ENCODE measurements at regions not wholly inside any gene's neighbourhood (a gene's known extent, or its start where the extent isn't known, plus 50 kb on each side); places are given as distances from the start of the nearest gene placed in this dataset.
"Not testable (repeated sequence)": the region's sequence is repeated elsewhere in the genome, so short reads cannot be mapped to it uniquely, and the experiment has no call there.

GRCh38 chr3:164417955-164418354, 660.3 kb downstream of the SI start:
- DNase-seq (ENCODE audit: low read depth): no peak
- H3K4me3 ChIP-seq (ENCODE audit: low read depth, low read length): no peak overlapping the region
- TF ChIP-seq CTCF (IDR thresholded peaks at IDR 0.05; ENCODE audit: insufficient read depth, low read depth, low read length): no peak

GRCh38 chr3:164416491-164417222, 661.6 kb downstream of the SI start:
- no peak overlapping the region for H3K4me3 ChIP-seq (ENCODE audit: low read depth, low read length)
- DNase-seq (ENCODE audit: low read depth): no peak
- TF ChIP-seq CTCF (IDR thresholded peaks at IDR 0.05; ENCODE audit: insufficient read depth, low read depth, low read length): no peak

- no peak for TF ChIP-seq CTCF (IDR thresholded peaks at IDR 0.05; ENCODE audit: insufficient read depth, low read depth, low read length)
- H3K4me3 ChIP-seq (ENCODE audit: low read depth, low read length): no peak overlapping the region
- DNase-seq (ENCODE audit: low read depth): no peak
Measured at GRCh38 chr3:164408326-164408725, 670.0 kb downstream of the SI start.

GRCh38 chr3:164407111-164407510, 671.2 kb downstream of the SI start:
- no peak for DNase-seq (ENCODE audit: low read depth)
- TF ChIP-seq CTCF (IDR thresholded peaks at IDR 0.05; ENCODE audit: insufficient read depth, low read depth, low read length): no peak
- no peak overlapping the region for H3K4me3 ChIP-seq (ENCODE audit: low read depth, low read length)

GRCh38 chr3:164406281-164406680, 672.0 kb downstream of the SI start:
- no peak for TF ChIP-seq CTCF (IDR thresholded peaks at IDR 0.05; ENCODE audit: insufficient read depth, low read depth, low read length)
- DNase-seq (ENCODE audit: low read depth): no peak
- H3K4me3 ChIP-seq (ENCODE audit: low read depth, low read length): no peak overlapping the region

- TF ChIP-seq CTCF (IDR thresholded peaks at IDR 0.05; ENCODE audit: insufficient read depth, low read depth, low read length): no peak
- DNase-seq (ENCODE audit: low read depth): no peak
- H3K4me3 ChIP-seq (ENCODE audit: low read depth, low read length): no peak overlapping the region
Measured at GRCh38 chr3:164401923-164402322, 676.4 kb downstream of the SI start.

- not testable (repeated sequence) for H3K4me3 ChIP-seq (ENCODE audit: low read depth, low read length); DNase-seq (ENCODE audit: low read depth)
Measured at GRCh38 chr3:164401440-164401839, 676.9 kb downstream of the SI start.
